C4-2B (cell line): ENCODE measurements at regions not wholly inside any gene's neighbourhood (a gene's known extent, or its start where the extent isn't known, plus 50 kb on each side); places are given as distances from the start of the nearest gene placed in this dataset.

Source experiments
- ZFX ChIP-seq: fragments of 450-650 bp; IDR thresholded peaks from 2 replicates; pipeline ENCODE4 v1.6.1; 2017
- TF ChIP-seq, protein P1 (sequence below): fragments of 450-650 bp; conservative IDR thresholded peaks from 2 replicates; pipeline ENCODE4 v1.5.1; 2017; ENCODE audit warnings: mild to moderate bottlenecking

- TF ChIP-seq, protein P1, sequence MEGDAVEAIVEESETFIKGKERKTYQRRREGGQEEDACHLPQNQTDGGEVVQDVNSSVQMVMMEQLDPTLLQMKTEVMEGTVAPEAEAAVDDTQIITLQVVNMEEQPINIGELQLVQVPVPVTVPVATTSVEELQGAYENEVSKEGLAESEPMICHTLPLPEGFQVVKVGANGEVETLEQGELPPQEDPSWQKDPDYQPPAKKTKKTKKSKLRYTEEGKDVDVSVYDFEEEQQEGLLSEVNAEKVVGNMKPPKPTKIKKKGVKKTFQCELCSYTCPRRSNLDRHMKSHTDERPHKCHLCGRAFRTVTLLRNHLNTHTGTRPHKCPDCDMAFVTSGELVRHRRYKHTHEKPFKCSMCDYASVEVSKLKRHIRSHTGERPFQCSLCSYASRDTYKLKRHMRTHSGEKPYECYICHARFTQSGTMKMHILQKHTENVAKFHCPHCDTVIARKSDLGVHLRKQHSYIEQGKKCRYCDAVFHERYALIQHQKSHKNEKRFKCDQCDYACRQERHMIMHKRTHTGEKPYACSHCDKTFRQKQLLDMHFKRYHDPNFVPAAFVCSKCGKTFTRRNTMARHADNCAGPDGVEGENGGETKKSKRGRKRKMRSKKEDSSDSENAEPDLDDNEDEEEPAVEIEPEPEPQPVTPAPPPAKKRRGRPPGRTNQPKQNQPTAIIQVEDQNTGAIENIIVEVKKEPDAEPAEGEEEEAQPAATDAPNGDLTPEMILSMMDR: no peak
- TF ChIP-seq ZFX: no peak
Measured at GRCh38 chr2:220966636-220967035, 605.5 kb downstream of the EPHA4 start.
